HL-60 (cell line): ENCODE measurements at regions not wholly inside any gene's neighbourhood (a gene's known extent, or its start where the extent isn't known, plus 50 kb on each side); places are given as distances from the start of the nearest gene placed in this dataset.

ENCODE experiments used
- DNase-seq, 2 experiments: peaks; one replicate each; pipeline ENCODE4 v3.0.0-alpha.2; 2010 to 2020; ENCODE audit warnings: low read depth in 1 of 2, low spot score in 1 of 2
- H3K27ac ChIP-seq: fragments of 250-450 bp; sonication (Bioruptor Pico); replicated peaks from 2 replicates; pipeline ENCODE4 v1.5.1; 2020; ENCODE audit warnings: mild to moderate bottlenecking, moderate library complexity
- H3K27me3 ChIP-seq: fragments of 250-450 bp; sonication (Bioruptor Pico); 2 replicates; pipeline ENCODE4 v1.5.1; 2021; ENCODE audit warnings: mild to moderate bottlenecking, moderate library complexity; ENCODE audit not compliant: insufficient read depth, poor library complexity, severe bottlenecking
- H3K4me3 ChIP-seq: replicated peaks from 2 replicates; pipeline ENCODE4 v1.5.1; 2011; ENCODE audit warnings: mild to moderate bottlenecking, control low read depth, low read length; ENCODE audit not compliant: insufficient read depth
- GABPA ChIP-seq: IDR thresholded peaks from 2 replicates; pipeline ENCODE4 v1.6.1; 2012; ENCODE audit warnings: low read depth
- POLR2AphosphoS5 ChIP-seq: IDR thresholded peaks from 2 replicates; pipeline ENCODE4 v1.6.1; 2012; ENCODE audit warnings: low read depth
- SPI1 ChIP-seq: IDR thresholded peaks from 2 replicates; pipeline ENCODE4 v1.6.1; 2012; ENCODE audit warnings: low read depth, mild to moderate bottlenecking, borderline replicate concordance
- TF ChIP-seq, protein P1 (sequence below): IDR thresholded peaks from 2 replicates; pipeline ENCODE4 v1.6.1; 2012; ENCODE audit warnings: low read depth; ENCODE audit not compliant: insufficient replicate concordance
- TF ChIP-seq, protein P2 (sequence below): IDR thresholded peaks from one replicate; pipeline ENCODE4 v1.5.1; 2011; ENCODE audit warnings: low read length, control low read depth, inconsistent platforms; ENCODE audit not compliant: insufficient read depth

DNA sequence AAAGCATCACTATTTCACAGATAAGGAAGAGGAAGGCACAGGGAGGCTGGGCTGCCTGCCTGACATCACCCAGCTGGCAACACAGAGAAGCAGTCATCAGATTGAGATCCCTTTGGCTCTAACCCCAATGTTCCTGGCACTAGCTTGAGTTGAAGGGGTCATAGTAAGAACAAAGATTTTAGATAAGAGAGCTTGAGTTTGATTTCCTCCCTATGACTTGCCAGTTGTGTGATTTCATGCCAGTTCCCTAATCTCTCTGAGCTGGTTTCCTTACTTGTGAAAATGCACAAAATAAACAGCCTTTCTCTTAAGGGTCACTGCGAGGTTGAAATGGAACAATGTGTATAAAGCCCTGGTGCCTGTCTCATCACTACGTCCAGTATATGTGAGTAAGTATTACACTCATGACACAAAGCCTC is 475.4 kb upstream of the HS3ST1 start:
- Histone ChIP-seq H3K27ac (no peak overlapping the region), H3K27me3 (no peaks in the 10 kb centered on the region), H3K4me3 (no peak overlapping the region)
- DNase-seq = no peak
- TF ChIP-seq, protein P1, sequence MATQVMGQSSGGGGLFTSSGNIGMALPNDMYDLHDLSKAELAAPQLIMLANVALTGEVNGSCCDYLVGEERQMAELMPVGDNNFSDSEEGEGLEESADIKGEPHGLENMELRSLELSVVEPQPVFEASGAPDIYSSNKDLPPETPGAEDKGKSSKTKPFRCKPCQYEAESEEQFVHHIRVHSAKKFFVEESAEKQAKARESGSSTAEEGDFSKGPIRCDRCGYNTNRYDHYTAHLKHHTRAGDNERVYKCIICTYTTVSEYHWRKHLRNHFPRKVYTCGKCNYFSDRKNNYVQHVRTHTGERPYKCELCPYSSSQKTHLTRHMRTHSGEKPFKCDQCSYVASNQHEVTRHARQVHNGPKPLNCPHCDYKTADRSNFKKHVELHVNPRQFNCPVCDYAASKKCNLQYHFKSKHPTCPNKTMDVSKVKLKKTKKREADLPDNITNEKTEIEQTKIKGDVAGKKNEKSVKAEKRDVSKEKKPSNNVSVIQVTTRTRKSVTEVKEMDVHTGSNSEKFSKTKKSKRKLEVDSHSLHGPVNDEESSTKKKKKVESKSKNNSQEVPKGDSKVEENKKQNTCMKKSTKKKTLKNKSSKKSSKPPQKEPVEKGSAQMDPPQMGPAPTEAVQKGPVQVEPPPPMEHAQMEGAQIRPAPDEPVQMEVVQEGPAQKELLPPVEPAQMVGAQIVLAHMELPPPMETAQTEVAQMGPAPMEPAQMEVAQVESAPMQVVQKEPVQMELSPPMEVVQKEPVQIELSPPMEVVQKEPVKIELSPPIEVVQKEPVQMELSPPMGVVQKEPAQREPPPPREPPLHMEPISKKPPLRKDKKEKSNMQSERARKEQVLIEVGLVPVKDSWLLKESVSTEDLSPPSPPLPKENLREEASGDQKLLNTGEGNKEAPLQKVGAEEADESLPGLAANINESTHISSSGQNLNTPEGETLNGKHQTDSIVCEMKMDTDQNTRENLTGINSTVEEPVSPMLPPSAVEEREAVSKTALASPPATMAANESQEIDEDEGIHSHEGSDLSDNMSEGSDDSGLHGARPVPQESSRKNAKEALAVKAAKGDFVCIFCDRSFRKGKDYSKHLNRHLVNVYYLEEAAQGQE = no peak
- TF ChIP-seq, protein P2, sequence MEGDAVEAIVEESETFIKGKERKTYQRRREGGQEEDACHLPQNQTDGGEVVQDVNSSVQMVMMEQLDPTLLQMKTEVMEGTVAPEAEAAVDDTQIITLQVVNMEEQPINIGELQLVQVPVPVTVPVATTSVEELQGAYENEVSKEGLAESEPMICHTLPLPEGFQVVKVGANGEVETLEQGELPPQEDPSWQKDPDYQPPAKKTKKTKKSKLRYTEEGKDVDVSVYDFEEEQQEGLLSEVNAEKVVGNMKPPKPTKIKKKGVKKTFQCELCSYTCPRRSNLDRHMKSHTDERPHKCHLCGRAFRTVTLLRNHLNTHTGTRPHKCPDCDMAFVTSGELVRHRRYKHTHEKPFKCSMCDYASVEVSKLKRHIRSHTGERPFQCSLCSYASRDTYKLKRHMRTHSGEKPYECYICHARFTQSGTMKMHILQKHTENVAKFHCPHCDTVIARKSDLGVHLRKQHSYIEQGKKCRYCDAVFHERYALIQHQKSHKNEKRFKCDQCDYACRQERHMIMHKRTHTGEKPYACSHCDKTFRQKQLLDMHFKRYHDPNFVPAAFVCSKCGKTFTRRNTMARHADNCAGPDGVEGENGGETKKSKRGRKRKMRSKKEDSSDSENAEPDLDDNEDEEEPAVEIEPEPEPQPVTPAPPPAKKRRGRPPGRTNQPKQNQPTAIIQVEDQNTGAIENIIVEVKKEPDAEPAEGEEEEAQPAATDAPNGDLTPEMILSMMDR = no peak

DNA sequence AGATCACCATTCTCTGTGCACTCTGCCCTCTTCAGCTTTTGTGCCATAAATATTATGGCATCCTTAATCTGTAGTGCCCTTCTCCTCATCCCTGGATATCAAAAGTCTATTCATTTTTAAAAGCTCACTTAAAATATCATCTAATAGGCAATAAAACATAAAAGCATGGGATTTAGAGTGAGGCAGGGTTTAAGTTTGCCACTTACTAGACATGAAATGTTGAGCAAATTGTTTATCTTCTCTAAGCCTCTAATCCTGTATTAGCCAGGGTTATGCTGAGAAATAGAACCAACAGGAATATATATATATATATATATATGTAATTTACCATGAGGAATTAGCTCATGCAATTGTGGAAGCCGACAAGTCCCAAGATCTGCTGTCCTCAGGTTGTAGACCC is 472.4 kb upstream of the HS3ST1 start:
- H3K4me3 ChIP-seq = no peak overlapping the region
- H3K27me3 ChIP-seq = no peaks in the 10 kb centered on the region
- DNase-seq = no peak
- no peak overlapping the region for H3K27ac ChIP-seq
- TF ChIP-seq POLR2AphosphoS5 (no peak), SPI1 (no peak), GABPA (no peak)
- TF ChIP-seq, protein P2 = no peak
- TF ChIP-seq, protein P1 = no peak

DNA sequence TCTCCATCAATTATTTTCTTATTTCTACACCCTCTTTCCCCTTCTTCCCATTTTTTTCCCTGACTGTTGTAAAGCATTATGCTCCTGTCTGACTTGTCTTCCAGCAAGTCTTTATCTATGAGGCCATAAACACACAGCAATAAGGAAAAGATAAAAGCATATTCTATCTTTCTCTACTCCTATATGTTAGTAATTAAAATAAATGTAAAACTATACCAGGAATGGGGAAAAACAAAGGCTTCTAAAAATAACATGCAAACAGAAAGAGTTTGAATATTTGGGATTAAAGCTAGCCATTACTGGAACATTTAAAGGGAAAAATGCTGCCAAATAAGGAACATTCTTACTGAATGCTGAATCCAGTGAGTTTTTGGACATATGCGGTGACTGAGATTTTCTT is 471.7 kb upstream of the HS3ST1 start:
- TF ChIP-seq, protein P2 = no peak
- TF ChIP-seq GABPA (no peak), SPI1 (no peak)
- TF ChIP-seq, protein P1 = no peak

More for the DNA sequence above, 471.7 kb upstream of the HS3ST1 start:
- H3K4me3 ChIP-seq = no peak overlapping the region
- H3K27ac ChIP-seq = no peak overlapping the region
- H3K27me3 ChIP-seq = no peaks in the 10 kb centered on the region
- no peak for DNase-seq
